ENCODE measurements at regions not wholly inside any gene's neighbourhood (a gene's known extent, or its start where the extent isn't known, plus 50 kb on each side); places are given as distances from the start of the nearest gene placed in this dataset.

DNA sequence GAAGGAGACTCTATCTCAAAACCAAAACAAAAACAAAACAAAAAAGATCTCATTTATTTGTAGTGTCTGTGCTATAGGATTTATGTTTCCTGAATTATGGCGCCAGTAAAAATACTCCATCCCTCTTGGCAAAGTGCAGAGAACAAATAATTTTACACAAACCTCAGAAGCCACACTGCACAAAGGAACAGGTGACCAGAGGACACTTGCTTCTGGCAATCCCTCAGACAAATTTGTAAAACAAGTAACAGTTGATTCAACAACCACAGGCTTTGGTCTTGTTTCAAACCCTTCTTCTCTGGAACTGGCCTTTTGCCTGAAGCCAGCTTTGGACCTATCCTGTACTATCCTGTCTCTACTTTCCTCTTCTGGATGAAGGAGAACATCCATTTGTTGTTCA is 502.1 kb downstream of the DMAC1 start:
- TF ChIP-seq EZH2 (IDR thresholded peaks at IDR 0.05; ENCODE audit: low read length) = no peak
- TF ChIP-seq, protein P1, sequence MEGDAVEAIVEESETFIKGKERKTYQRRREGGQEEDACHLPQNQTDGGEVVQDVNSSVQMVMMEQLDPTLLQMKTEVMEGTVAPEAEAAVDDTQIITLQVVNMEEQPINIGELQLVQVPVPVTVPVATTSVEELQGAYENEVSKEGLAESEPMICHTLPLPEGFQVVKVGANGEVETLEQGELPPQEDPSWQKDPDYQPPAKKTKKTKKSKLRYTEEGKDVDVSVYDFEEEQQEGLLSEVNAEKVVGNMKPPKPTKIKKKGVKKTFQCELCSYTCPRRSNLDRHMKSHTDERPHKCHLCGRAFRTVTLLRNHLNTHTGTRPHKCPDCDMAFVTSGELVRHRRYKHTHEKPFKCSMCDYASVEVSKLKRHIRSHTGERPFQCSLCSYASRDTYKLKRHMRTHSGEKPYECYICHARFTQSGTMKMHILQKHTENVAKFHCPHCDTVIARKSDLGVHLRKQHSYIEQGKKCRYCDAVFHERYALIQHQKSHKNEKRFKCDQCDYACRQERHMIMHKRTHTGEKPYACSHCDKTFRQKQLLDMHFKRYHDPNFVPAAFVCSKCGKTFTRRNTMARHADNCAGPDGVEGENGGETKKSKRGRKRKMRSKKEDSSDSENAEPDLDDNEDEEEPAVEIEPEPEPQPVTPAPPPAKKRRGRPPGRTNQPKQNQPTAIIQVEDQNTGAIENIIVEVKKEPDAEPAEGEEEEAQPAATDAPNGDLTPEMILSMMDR (optimal IDR thresholded peaks at IDR 0.05 in 1 of 3, IDR thresholded peaks at IDR 0.05 in 1 of 3, conservative IDR thresholded peaks at IDR 0.05 in 1 of 3; ENCODE audit: extremely low read depth in 1 of 3, insufficient read depth in 2 of 3, low read length in 3 of 3) = no peak

Measured in keratinocyte (primary cell).